IPS DF 6.9 (cell line): ENCODE measurements at regions not wholly inside any gene's neighbourhood (a gene's known extent, or its start where the extent isn't known, plus 50 kb on each side); places are given as distances from the start of the nearest gene placed in this dataset.
"Not testable (repeated sequence)": the region's sequence is repeated elsewhere in the genome, so short reads cannot be mapped to it uniquely, and the experiment has no call there.

Experiments
- DNase-seq: peaks from one replicate; pipeline ENCODE4 v3.0.0-alpha.2; 2013; ENCODE audit warnings: low read depth, low spot score
- H3K27ac ChIP-seq: one replicate; pipeline ENCODE4 v1.5.1; 2013; ENCODE audit warnings: low read length, control low read depth
- H3K27me3 ChIP-seq: 2 replicates; pipeline ENCODE4 v1.6.1; 2013; ENCODE audit warnings: mild to moderate bottlenecking, low read length; ENCODE audit not compliant: control insufficient read depth, insufficient read depth
- H3K36me3 ChIP-seq: 2 replicates; pipeline ENCODE4 v1.6.1; 2013; ENCODE audit warnings: low read length; ENCODE audit not compliant: control insufficient read depth, insufficient read depth
- H3K4me1 ChIP-seq: 2 replicates; pipeline ENCODE4 v1.6.1; 2013; ENCODE audit warnings: low read length; ENCODE audit not compliant: control insufficient read depth, insufficient read depth
- H3K4me3 ChIP-seq: 2 replicates; pipeline ENCODE4 v1.5.1; 2013; ENCODE audit warnings: mild to moderate bottlenecking, low read length
- H3K9me3 ChIP-seq: 2 replicates; pipeline ENCODE4 v1.6.1; 2013; ENCODE audit warnings: low read length, inconsistent platforms; ENCODE audit not compliant: control insufficient read depth, insufficient read depth
- WGBS: extraction: QIAGEN DNeasy Blood & Tissue Kit; methylation state at CpG from one replicate; pipeline ENCODE4 v1.1.7; 2013; ENCODE audit warnings: mixed read lengths, missing lambda C conversion rate; ENCODE audit not compliant: insufficient read length, insufficient coverage; 5-methylcytosine and 5-hydroxymethylcytosine counted together

DNA sequence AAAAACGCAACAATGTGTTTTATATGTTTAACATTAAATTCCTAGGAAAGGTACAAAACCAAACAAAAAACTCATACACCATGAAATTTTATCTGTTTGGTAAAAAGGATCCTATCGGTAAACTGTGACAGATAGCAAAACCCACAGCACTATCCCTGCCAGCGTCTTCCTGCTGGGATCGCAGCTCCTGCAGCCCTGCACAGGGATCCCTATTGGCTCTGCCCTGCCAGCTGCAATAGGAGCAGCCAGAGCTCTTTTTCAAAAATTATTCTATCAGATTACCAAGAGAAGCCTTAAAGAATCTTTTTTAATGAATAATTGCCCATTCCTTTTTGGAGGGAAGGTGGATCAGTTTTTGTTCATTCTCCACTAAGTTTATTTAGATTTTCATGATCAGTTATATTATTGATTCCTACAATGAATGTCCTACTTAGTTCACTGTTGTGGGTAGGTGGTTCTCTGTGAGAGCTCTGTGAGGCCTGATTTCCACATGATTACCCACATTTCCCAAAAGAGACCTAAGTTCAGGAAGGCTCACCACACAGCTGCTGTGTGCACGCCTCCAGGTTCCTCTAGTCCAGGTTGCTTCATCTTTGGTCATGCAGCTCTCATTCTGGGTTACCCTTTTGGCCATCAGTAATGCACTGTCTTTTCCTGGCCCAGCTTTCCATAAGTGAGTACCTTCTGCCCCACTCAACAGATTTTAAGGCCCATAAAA lies 293.8 kb downstream of the FRK start:
- Histone ChIP-seq H3K27me3 (no peaks in the 10 kb centered on the region), H3K27ac (no peak overlapping the region), H3K4me3 (no peak overlapping the region), H3K4me1 (no peaks in the 10 kb centered on the region), H3K36me3 (no peaks in the 10 kb centered on the region), H3K9me3 (no peaks in the 10 kb centered on the region)
- WGBS = no CpG with 5 or more reads among the region's 5 CpGs
- no peak for DNase-seq

GRCh38 chr6:115765966-115766365 lies 294.7 kb downstream of the FRK start:
- Histone ChIP-seq H3K27ac (no peak overlapping the region), H3K27me3 (no peaks in the 10 kb centered on the region), H3K36me3 (no peaks in the 10 kb centered on the region), H3K4me3 (no peak overlapping the region), H3K4me1 (no peaks in the 10 kb centered on the region), H3K9me3 (no peaks in the 10 kb centered on the region)
- no CpG with 5 or more reads among the region's 4 CpGs for WGBS
- no peak for DNase-seq

DNA sequence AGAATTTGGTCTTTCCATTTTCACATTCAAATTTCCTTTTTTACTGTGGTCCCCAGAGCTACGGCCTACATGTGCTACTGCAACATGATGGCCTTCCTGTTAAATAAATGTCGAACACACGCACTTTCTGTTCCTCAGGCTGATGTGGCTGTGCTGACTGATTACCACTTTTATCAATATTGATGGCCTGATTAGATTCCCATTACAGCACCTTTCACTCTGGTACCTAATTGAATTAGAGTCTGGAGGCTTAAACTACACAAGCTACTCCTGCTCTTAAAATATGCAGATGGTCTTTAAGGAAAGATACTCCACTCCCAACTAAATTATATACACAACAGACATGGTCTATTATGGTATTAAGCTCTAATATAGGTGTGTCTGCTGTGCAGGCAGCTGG lies 301.6 kb downstream of the FRK start:
- DNase-seq = no peak

GRCh38 chr6:115753446-115753845 lies 307.2 kb downstream of the FRK start:
- no peak for DNase-seq
- H3K4me3 ChIP-seq = no peak overlapping the region
- no peaks in the 10 kb centered on the region for H3K9me3 ChIP-seq
- H3K27me3 ChIP-seq = no peaks in the 10 kb centered on the region
- no peaks in the 10 kb centered on the region for H3K36me3 ChIP-seq
- H3K27ac ChIP-seq = no peak overlapping the region
- H3K4me1 ChIP-seq = no peaks in the 10 kb centered on the region
- WGBS = no CpG with 5 or more reads among the region's 1 CpG

More for the DNA sequence above, 301.6 kb downstream of the FRK start:
- no peaks in the 10 kb centered on the region for H3K27me3 ChIP-seq
- H3K36me3 ChIP-seq = no peaks in the 10 kb centered on the region
- H3K4me1 ChIP-seq = no peaks in the 10 kb centered on the region
- H3K9me3 ChIP-seq = no peaks in the 10 kb centered on the region
- no CpG with 5 or more reads among the region's 3 CpGs for WGBS
- no peak overlapping the region for H3K4me3 ChIP-seq
- H3K27ac ChIP-seq = no peak overlapping the region

GRCh38 chr6:115750946-115751345 lies 309.7 kb downstream of the FRK start:
- no CpG with 5 or more reads among the region's 5 CpGs for WGBS
- Histone ChIP-seq H3K27me3 (no peaks in the 10 kb centered on the region), H3K9me3 (no peaks in the 10 kb centered on the region), H3K27ac (no peak overlapping the region), H3K4me3 (no peak overlapping the region), H3K4me1 (no peaks in the 10 kb centered on the region), H3K36me3 (no peaks in the 10 kb centered on the region)
- DNase-seq = no peak

DNA sequence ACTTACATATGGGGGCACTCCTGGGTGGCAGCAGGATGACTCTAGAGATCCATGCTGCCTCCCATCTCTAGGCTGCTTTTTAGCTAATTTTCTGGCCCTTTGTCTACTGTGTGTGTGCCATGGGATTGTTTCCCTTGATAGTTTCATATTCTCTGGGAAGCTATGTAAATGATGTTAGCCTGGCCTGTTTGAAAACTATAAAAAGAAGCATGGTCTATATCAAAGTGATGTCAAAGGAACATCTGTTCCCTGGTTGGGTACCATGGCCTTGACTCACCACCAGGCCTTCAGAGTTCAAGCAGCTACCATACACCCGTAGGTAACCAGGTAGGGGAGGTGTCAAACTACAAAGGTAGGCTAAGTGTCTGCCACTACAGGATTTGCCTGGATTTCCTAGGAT lies 310.4 kb downstream of the FRK start:
- no peak overlapping the region for H3K4me3 ChIP-seq
- H3K36me3 ChIP-seq = no peaks in the 10 kb centered on the region
- no peaks in the 10 kb centered on the region for H3K4me1 ChIP-seq
- H3K9me3 ChIP-seq = no peaks in the 10 kb centered on the region
- DNase-seq = no peak
- WGBS = no CpG with 5 or more reads among the region's 1 CpG
- H3K27me3 ChIP-seq = no peaks in the 10 kb centered on the region
- H3K27ac ChIP-seq = no peak overlapping the region

DNA sequence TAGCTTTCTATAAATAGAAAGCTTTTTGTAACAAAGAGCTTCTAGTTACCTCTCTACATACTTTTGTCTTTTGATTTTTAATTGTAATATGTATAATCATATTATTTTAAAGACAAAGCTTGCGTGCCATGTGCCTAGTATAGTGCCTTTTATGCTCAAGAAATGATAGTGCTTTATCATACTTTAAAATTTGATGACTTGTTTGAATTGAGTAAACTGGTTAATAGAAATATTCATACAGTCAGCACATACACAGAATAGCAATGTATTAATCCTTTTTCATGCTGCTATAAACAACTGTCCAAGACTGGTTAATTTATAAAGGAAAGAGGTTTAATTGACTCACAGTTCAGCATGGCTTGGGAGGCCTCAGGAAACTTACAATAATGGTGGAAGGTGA lies 313.0 kb downstream of the FRK start:
- H3K4me1 ChIP-seq = no peaks in the 10 kb centered on the region
- no peak for DNase-seq
- H3K4me3 ChIP-seq = no peak overlapping the region
- WGBS = no CpG with 5 or more reads among the region's 1 CpG
- H3K27ac ChIP-seq = no peak overlapping the region
- no peaks in the 10 kb centered on the region for H3K9me3 ChIP-seq
- no peaks in the 10 kb centered on the region for H3K27me3 ChIP-seq
- H3K36me3 ChIP-seq = no peaks in the 10 kb centered on the region

GRCh38 chr6:115746583-115746982 lies 314.1 kb downstream of the FRK start:
- not testable (repeated sequence) for H3K9me3 ChIP-seq, H3K27me3 ChIP-seq, H3K4me1 ChIP-seq, H3K27ac ChIP-seq, H3K4me3 ChIP-seq, DNase-seq, H3K36me3 ChIP-seq
- WGBS = no CpG with 5 or more reads among the region's 3 CpGs

DNA sequence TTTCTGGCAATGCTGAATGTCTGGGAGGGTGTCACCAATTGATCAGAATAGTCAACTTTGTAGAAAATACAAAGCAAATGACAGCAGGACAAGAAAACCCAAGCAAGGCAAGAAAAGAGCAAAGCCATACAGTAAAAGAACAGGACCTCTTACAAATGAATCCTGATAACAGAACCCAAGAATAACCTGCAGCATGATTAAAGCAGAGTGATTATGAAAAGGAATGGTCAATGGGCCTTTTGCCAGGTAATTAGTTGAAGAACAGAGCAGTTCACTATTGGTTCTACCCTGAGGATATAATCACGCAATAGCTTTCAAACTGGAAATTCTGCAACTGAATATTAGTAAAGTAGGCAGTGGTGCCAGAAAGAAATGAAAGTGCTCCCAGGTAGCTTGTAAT lies 319.8 kb downstream of the FRK start:
- DNase-seq = no peak
- WGBS = no CpG with 5 or more reads among the region's 1 CpG
- H3K4me1 ChIP-seq = no peaks in the 10 kb centered on the region
- no peak overlapping the region for H3K4me3 ChIP-seq
- no peaks in the 10 kb centered on the region for H3K27me3 ChIP-seq
- no peak overlapping the region for H3K27ac ChIP-seq
- no peaks in the 10 kb centered on the region for H3K36me3 ChIP-seq
- H3K9me3 ChIP-seq = no peaks in the 10 kb centered on the region

DNA sequence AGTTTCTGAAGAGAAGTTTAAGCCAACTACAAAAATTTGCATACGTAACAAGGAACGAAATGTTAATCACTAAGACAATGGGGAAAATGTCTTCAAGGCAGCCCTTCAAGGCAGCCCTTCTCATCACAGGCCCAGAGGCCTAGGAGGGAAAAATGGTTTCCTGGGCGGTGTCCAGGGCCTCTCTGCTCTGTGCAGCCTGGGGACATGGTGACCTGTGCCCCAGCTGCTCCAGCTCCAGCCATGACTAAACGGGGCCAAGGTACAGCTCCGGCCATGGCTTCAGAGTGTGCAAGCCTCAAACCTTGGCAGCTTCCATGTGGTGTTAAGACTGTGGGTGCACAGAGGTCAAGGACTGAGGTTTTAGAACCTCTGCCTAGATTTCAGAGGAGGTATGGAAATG lies 325.1 kb downstream of the FRK start:
- H3K27ac ChIP-seq = no peak overlapping the region
- no peaks in the 10 kb centered on the region for H3K9me3 ChIP-seq
- no peaks in the 10 kb centered on the region for H3K36me3 ChIP-seq
- H3K4me1 ChIP-seq = no peaks in the 10 kb centered on the region
- no peaks in the 10 kb centered on the region for H3K27me3 ChIP-seq
- no peak for DNase-seq
- no CpG with 5 or more reads among the region's 5 CpGs for WGBS
- H3K4me3 ChIP-seq = no peak overlapping the region

GRCh38 chr6:115733426-115733825 lies 327.3 kb downstream of the FRK start:
- no peaks in the 10 kb centered on the region for H3K27me3 ChIP-seq
- no peaks in the 10 kb centered on the region for H3K9me3 ChIP-seq
- no peaks in the 10 kb centered on the region for H3K36me3 ChIP-seq
- no peak overlapping the region for H3K4me3 ChIP-seq
- H3K4me1 ChIP-seq = no peaks in the 10 kb centered on the region
- no peak overlapping the region for H3K27ac ChIP-seq
- DNase-seq = no peak
